NCI-H2196 (cell line): ENCODE measurements at regions not wholly inside any gene's neighbourhood (a gene's known extent, or its start where the extent isn't known, plus 50 kb on each side); places are given as distances from the start of the nearest gene placed in this dataset.

Source experiments
- DNase-seq: peaks from one replicate; lab custom pipeline; 2025; ENCODE audit not compliant: unreplicated experiment; lab: John Stamatoyannopoulos, UW

DNA sequence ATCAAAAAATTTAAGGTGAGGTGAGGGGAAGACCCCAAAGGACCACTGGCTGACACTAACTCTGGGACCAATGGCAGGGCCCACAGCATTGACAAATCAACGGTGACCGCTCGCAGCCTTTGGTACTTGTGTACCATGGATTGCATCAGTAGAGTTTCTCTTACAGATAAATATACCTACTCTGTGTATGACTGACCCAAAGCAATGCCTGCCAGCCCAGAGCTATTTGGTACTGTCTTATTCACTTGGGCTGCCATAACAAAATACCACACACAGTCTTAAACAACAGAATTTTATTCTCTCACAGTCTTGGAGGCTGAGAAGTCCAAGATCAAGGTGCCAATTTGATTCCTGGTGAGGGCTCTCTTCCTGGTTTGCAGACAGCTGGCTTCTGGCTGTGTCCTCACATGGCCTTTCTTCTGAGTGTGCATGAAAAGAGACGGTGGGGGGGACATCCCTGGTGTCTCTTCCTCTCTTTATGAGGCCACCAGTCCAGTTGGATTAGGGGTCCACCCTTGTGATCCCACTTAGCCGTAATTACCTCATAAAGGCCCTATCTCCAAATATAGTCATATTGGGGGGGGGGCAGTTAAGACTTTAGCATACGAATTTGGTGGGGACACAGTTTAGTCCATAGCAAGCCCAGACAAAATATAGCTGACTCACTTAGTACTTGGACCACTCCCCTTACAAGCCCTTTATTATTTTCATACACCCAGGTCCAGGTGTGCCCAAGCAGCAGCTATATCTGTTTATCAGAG lies 336.3 kb downstream of the CD83 start:
- DNase-seq: no peak

DNA sequence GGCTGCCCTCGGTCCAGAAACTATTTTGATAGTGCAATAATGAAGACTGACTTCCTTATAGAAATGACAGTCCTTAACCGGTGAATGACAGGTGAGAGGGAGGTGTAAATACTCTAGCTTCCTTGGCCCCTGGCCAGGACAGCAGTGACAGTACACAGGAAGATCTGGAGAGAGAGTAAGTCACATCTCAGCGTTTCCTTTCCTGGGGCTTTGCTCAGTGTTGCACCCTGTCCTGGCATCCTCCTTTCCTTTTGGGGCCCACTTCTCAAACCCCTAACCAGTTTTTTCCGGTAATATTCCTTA lies 336.9 kb downstream of the CD83 start:
- DNase-seq: no peak

DNA sequence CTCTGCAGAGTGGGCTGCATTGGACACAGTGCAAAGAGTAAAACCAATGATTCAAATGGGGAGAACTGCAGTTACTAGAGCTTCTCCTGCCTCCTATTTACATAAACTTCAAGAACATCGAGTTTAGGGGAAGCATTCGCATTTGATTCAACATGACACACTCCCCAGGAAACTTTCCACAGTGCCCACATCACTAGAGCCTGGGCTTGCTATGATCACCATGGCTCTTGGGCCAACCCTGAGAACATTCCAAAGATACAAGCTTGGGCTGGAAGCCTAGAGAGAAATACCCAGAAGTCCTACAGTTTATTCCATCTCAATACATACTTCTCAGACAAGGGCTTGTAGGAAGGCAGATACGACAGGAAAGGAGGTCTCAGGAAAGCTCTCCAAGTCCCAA lies 337.9 kb downstream of the CD83 start:
- no peak for DNase-seq

DNA sequence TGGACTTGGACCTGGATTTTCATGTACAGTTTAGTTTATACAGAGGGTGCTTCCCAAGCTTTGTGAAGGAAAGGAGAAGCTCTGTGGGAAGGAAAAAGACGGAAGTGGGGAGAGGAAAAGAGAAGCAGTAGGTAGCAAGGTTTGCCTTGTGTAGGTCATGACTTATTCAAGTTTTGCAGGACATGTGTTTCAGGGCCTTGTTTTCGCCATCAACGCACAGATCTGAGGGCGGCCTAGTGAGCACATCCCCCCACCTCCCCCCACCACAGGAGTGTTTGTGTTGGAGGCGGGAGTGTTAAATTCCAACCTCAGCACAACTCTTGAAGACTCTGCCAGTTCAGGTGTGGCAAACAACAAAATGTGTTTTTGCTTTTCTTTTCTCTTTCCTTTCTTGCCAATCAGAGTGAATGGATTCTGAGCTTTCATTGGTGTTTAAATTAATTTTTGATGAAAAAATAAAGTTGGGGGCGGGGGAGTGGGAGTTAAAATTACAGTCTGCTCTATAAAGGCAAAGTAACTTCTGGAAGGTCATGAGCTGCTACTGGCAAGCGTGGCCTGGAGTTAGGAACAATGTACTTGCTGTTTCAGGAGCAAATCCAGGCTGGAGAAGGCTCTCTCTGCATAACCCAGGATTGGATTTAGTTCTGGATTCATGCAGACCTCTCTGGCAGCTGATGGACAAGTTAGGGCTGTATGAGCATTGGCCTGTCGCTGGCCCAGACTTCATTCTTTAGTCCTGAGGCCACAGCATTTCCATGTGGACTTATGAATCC lies 338.5 kb downstream of the CD83 start:
- DNase-seq: no peak

DNA sequence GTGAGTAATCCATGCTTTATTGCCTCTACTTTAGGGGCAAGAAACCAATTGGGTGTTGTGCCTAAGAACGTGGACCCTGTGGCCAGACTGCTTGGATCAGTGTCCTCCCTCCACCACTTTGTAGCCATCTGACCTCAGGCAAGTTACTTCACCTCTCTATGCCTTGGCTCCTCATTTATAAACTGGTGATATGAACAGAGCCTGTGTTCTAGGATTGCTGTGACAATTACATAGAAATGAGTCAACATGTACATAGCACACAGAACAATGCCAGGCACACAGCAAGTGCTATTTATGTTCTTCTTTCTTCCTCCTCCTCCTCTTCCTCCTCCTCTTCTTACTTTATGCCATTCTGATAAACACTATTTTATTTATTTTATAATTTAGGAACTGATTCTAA lies 339.4 kb downstream of the CD83 start:
- DNase-seq: no peak

DNA sequence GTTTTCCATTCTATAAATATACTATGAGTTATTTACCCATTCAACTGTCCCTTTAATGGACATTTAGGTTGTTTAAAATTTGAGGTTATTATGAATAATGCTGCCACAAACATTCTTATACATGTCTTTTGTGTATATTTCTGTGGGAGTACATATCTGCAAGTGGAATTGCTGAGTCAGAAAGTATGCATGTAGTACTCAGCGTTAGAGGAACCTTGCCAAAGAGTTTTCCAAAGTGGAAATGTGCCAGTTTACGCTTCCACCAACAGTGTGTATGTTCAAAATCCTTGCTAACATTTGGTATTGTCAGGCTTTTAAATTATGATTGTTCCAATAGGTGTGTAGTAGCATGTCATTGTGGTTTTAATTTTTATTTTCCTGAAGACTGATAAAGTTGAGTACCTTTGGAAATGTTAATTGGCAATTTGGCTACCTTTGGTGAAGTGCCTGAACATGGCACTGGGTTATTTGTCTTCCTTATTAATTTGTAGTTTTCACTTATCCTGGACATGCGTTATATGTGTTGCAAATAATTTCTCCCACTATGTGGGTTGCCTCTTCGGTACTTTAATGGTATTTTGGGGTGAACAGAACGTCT lies 341.2 kb downstream of the CD83 start:
- DNase-seq: no peak

DNA sequence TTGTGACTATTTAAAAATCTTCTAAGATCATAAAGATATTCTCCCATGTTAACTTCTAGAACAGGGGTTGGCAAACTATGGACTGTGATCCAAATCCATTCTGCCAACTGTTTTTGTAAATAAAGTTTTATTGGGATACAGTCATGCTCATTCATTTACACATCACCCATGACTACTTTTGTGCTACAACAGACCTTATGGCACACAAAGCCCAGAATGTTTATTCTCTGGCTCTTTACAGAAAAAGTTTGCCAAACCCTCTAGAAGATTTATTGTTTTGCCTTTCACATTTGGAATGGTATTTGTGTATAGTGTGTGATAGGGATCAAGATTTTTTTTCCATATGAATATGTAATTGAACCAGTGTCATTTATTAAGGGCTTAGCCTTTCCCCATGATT lies 341.7 kb downstream of the CD83 start:
- no peak for DNase-seq

DNA sequence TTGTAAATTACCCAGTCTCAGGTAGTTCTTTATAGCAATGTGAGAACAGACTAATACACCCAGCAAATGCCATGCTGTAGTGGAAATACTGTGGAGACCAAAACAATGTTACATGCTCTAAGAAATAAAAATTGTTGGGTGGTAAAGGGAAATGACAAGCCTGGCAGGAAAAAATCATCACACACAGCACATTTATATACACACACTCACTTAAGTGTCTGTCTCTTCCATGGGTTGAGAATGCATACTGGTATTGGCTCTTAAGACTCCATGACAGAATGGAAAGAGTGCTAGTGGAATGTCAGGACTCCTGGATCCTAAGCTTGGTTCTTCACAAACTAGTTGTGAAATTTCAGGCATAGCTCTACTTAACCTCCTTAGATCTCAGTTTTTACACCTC lies 343.0 kb downstream of the CD83 start:
- no peak for DNase-seq

DNA sequence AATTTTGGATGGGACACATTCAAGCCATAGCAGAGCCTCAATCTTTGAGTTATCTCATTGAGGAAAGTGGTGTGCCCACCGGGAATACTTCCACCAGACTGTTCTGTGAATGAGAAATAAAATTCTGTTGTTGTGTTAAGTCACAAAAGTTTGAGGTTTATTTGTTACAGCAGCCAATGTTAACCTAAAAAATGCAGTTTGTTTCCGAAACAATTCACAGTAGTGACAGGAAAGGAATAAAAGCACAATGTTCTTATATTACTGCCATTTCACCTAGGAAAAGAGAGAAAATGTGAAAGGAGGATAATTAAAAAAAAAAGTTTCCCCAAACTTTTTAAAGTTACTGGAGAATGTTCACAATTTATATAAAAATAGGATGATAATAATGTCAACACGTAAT lies 344.6 kb downstream of the CD83 start:
- DNase-seq: no peak

DNA sequence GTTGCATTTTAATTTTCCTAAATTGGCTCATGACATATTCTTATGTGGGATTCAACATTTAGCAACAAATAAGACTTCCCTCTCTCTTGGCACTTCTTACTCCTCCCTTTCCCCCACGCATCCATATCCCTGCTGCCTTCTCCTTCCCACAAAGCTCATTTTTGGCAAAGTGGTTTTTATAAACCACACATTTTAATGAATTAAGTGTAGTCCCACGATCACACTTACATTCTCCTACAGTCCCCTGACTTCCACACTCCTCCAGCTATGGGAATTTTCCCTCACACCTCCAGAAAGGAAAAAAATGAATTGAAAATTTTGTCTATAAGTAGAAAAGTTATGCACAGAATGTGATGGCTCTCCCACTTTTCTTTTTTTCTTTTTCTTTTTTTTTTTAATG lies 345.0 kb downstream of the CD83 start:
- no peak for DNase-seq

DNA sequence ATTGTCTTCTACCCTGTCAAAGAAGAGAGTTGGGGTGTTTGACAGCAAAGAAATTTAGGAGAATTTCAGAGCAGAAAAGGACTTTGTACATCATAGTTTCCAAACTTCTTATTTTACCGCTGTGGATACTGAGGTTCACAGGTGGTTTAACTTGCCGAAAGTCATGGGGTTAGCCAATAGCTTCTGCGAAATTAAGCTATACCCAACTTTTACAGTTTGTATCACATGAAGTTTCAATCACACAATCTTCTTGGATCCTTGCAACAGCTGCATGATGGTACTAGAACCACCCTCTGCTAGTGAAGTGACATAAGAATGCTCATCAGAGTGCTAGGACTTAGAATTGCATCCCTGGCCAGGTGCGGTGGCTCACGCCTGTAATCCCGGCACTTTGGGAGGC lies 345.5 kb downstream of the CD83 start:
- DNase-seq: no peak

DNA sequence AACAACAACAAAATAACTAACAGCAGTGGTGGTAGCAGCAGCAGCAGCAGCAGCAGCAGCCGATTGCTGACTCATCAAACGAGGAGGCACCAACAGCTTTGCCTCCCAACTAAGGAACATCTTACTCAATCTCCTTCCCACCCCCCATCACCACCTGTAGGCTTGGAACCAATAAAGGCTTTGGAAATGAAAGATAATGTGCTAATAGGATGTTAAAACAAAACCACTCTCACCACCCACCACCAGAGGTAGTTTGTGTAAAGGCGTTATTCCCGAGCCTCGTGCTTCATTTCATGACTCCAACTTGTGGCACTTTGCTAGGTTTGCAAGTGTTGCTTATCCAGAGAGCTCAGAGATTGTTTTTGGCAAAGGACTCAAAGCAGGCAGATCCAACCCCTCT lies 346.5 kb downstream of the CD83 start:
- DNase-seq: no peak

DNA sequence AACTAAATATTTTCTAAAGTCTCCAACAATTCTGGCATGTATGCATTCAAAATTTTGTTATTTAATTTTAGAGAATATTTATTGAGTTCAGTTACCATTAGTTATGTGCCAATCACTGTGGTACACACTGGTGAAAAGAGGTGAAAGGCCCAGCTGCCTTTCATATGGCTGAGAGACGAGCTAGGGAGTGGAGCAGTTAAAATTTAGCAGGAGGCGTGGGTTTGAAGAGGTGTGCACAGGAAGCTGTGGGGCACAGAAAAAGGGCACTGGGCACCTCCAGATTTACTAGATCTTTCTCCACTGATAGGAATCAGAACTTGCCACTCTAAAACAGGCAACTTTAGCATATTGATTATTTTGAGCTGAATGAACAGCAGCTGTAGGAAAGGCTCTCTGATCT lies 347.1 kb downstream of the CD83 start:
- no peak for DNase-seq

DNA sequence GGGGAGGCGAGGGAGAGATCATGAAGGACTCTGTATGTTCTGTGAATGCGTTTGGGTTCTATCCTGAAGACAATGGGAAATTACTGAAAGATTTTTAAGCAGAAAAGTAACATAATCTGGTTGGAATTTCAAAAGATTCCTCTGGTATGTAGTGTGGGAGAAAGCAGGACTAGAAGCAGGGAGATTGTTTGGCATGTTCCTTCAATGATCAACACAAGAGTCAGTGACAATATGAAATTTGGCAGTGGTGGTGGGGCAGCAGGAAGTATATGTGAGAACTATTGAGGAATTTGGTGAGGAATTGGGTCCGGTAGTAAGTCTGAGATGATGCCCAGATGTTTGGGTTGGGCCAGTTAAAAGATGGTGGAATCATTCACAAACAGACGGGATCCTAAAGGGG lies 348.7 kb downstream of the CD83 start:
- no peak for DNase-seq

DNA sequence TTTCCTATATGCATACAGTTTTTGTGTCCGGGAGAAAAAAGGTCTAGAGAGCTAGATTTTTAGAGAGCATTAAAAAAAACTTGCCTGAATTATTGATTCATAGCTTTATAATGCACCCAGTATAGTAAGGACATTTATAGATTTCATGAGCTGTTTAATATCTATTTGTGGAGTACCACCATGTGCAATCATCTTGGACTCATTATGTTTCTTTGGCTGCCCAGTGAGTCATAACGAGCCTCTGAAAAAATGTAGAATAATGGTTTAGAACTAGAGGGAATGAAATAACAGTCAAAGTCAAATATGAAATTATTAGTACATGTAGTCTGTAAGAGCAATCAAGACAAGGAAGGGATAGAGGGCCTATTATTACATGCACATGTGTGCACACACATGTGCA lies 350.0 kb downstream of the CD83 start:
- no peak for DNase-seq

DNA sequence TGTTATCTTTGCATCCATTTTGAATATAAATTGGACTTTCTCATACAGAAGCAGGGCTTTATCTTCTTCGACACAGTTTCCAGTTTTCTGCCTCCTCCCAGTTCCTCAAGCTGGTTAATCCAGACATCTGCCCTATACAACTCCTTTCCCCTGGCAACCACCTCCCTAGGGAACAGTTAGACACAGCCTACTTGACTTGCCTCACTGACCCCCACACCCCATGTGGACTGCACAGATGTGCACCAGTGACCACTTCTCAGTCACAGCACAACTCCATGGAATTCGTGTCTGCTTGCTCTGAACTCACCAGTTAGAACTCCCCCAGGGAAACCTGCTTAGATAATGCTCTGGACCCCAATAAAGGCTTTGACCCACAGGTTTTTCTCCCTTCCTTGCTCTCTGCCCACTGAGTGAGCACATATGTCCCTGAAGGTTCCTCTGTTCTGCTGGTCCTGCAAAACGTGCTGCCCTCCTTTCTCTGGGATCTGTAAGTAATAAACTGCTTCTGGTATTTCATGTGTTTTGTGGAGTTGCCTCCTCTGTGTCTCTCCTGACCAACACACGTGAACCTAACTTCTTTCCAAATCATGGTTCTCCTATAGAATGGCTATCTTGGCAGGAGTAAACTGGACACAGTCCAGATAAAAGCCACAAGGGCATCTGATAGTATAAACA lies 351.2 kb downstream of the CD83 start:
- no peak for DNase-seq

DNA sequence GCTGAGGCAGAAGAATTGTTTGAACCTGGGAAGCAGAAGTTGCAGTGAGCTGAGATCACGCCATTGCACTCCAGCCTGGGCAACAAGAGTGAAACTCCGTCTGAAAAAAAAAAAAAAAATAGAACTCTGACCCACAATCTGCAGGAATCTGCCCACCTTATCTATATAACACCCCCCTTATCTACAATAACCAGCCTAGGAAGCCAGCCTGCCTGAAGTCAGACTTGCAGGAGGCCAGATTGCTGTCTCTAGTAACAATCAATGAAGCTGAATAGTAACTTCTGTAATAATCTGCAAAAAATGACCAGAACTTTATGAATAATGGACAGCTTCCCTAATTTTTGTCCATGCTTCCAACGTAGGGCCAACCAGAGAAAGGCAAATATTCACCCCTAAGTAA lies 352.5 kb downstream of the CD83 start:
- DNase-seq: no peak

DNA sequence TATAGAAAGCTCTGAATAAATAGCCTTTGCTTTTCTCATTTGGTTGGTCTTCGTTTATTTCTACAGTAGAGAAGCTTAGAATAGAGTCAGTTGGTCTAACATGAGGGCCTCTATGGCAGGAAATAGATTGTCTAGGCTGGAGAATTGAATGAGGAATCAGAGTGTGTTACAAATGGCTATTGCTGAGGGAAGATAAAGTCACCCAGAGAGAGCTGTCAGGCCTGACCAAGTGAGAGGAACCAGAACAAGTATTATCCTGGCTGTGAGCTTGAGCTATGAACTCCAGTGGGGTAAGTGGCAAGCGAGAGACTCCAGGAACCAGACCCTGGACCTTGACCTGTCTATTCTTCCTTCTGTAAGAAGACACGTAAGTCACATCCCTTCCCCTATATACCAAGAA lies 353.1 kb downstream of the CD83 start:
- DNase-seq: no peak

DNA sequence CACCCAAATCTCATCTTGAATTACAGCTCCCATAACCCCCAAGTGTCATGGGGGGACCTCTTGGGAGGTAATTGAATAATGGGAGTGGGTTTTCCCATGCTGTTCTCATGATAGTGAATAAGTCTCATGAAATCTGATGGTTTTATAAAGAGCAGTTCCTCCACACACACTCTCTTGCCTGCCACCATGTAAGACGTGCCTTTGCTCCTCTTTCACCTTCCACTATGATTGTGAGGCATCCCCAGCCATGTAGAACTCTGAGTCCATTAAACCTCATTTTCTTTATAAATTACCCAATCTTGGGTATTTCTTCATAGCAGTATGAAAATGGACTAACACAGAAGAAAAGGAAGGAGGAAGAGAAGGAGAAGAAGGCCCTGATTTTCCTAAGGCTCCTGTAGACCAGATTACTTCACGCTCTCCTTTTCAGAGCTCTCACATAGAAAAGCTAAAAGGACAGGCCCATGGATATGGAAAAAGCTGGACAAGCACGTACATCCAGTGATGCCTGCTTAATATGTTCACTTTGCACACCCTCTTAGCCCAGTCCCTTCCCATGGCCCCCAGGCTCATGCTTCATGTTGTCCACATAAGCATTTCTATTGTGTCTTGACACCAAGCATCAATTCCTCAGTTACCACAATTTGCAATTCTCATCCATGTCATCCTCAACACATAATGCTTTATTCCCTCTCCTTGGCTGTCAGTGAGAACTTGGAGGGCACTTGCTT lies 354.8 kb downstream of the CD83 start:
- DNase-seq: no peak

DNA sequence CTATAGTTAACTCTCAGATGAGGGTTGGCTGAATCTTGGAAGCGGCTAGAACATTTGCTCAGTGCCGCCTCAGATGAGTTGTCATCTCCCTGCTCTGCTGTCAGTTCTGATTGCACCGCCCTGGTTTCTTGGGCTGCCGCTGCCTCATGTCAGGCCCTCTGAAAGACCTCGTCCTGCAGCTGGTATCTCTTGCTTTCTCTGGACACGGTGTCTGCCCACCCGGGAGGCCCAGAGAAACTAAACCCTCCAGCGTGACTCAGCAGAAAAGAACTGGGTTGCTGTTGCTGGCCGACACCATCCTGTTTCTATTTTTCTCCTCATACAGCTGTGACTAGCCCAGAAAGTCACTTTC lies 355.4 kb downstream of the CD83 start:
- DNase-seq: no peak

DNA sequence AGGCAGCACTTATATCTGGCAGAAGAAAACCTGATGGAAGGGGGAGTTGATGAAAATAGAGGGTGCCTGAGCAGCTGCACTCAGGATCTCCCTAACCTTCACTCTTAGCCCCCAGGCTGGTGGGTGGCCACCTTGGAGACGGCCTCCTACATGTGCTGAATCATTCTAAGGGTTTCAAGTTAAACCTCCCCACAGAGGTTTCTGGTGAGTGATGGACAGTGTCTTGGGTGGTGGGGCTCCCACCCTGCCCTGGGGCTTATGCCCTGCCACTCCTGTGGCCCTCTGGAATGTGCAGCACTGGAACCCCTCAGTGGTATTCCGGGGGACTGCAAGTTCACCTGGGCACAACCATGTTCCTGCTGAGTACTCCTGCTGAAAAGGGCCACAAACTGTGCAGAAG lies 357.2 kb downstream of the CD83 start:
- DNase-seq: no peak
